ENCODE measurements at regions not wholly inside any gene's neighbourhood (a gene's known extent, or its start where the extent isn't known, plus 50 kb on each side); places are given as distances from the start of the nearest gene placed in this dataset.

DNA sequence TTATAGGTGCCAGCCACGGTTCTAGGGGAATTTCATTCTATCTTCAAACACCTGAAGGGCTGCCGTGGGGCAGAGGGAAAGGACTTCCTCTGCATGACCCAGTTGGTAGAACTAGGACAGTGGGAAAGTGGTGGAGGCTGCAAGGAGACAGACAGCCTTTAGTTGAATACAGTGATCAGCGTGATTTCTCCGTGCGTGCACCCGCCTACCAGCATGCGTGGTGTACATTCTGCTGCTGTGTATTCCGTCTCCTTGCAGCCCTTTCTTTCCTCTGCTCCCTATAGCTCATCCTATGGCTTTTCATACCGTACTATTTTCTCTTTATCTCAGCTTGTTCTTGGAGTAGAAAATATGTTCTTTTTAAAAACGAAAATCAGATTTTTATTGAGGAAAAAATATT, 146.9 kb downstream of the MRM1 start:
- TF ChIP-seq, protein P1, sequence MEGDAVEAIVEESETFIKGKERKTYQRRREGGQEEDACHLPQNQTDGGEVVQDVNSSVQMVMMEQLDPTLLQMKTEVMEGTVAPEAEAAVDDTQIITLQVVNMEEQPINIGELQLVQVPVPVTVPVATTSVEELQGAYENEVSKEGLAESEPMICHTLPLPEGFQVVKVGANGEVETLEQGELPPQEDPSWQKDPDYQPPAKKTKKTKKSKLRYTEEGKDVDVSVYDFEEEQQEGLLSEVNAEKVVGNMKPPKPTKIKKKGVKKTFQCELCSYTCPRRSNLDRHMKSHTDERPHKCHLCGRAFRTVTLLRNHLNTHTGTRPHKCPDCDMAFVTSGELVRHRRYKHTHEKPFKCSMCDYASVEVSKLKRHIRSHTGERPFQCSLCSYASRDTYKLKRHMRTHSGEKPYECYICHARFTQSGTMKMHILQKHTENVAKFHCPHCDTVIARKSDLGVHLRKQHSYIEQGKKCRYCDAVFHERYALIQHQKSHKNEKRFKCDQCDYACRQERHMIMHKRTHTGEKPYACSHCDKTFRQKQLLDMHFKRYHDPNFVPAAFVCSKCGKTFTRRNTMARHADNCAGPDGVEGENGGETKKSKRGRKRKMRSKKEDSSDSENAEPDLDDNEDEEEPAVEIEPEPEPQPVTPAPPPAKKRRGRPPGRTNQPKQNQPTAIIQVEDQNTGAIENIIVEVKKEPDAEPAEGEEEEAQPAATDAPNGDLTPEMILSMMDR (IDR thresholded peaks at IDR 0.05): no peak
- no peak for TF ChIP-seq POLR2A (IDR thresholded peaks at IDR 0.05)

Data from right lobe of liver (tissue), 4 donors.